Keratinocyte (primary cell): ENCODE measurements at regions not wholly inside any gene's neighbourhood (a gene's known extent, or its start where the extent isn't known, plus 50 kb on each side); places are given as distances from the start of the nearest gene placed in this dataset.

Source experiments
- DNase-seq: peaks from one replicate; pipeline ENCODE4 v3.0.0-alpha.2; 2011; ENCODE audit warnings: low read depth, missing footprints, low spot score
- FAIRE-seq: peaks from 2 replicates; lab custom pipeline; 2011; peaks lifted over from hg19 to GRCh38; lab: Jason Lieb, UNC
- H2AFZ ChIP-seq: 2 replicates; pipeline ENCODE4 v1.6.0; 2012; ENCODE audit warnings: low read length, control low read depth, inconsistent platforms; ENCODE audit not compliant: control insufficient read depth
- H3K27ac ChIP-seq: 2 replicates; pipeline ENCODE4 v1.5.1; 2011; ENCODE audit warnings: low read length; ENCODE audit not compliant: control insufficient read depth, insufficient read depth
- H3K27me3 ChIP-seq: 3 replicates; pipeline ENCODE4 v1.6.0; 2011; ENCODE audit warnings: low read length; ENCODE audit not compliant: control insufficient read depth, insufficient read depth; ENCODE audit errors: extremely low read depth
- H3K36me3 ChIP-seq, 2 experiments: 2 replicates in 1 of 2; 3 replicates in 1 of 2; pipeline ENCODE4 v1.5.1; 2011; ENCODE audit warnings: low read length in 2 of 2, mild to moderate bottlenecking in 1 of 2; ENCODE audit not compliant: control insufficient read depth in 2 of 2, insufficient read depth in 2 of 2; ENCODE audit errors: extremely low read depth in 1 of 2
- H3K4me1 ChIP-seq: 3 replicates; pipeline ENCODE4 v1.5.1; 2011; ENCODE audit warnings: low read length; ENCODE audit not compliant: control insufficient read depth, insufficient read depth; ENCODE audit errors: extremely low read depth
- H3K4me2 ChIP-seq: 3 replicates; pipeline ENCODE4 v1.6.0; 2011; ENCODE audit warnings: low read depth, low read length; ENCODE audit not compliant: control insufficient read depth, insufficient read depth; ENCODE audit errors: extremely low read depth
- H3K4me3 ChIP-seq, 3 experiments: fragments of 200-600 bp in 1 of 3; sonication (generic) in 1 of 3; 2 replicates in 2 of 3; 3 replicates in 1 of 3; pipeline ENCODE4 v1.5.1; 2011 to 2016; ENCODE audit warnings: low read length in 3 of 3, mild to moderate bottlenecking in 3 of 3, control low read depth in 2 of 3, inconsistent platforms in 1 of 3, low read depth in 1 of 3, mixed read lengths in 1 of 3, mixed run types in 1 of 3, moderate library complexity in 1 of 3; ENCODE audit not compliant: control insufficient read depth in 2 of 3, insufficient read depth in 2 of 3; ENCODE audit errors: extremely low read depth in 1 of 3
- H3K79me2 ChIP-seq: 2 replicates; pipeline ENCODE4 v1.6.0; 2012; ENCODE audit warnings: low read length; ENCODE audit not compliant: control insufficient read depth, insufficient read depth
- H3K9ac ChIP-seq: 3 replicates; pipeline ENCODE4 v1.6.0; 2011; ENCODE audit warnings: low read length; ENCODE audit not compliant: control insufficient read depth, insufficient read depth; ENCODE audit errors: extremely low read depth
- H3K9me1 ChIP-seq: 3 replicates; pipeline ENCODE4 v1.6.0; 2011; ENCODE audit warnings: low read length; ENCODE audit not compliant: control insufficient read depth, insufficient read depth; ENCODE audit errors: extremely low read depth
- H3K9me3 ChIP-seq: 2 replicates; pipeline ENCODE4 v1.5.1; 2012; ENCODE audit warnings: low read depth, low read length; ENCODE audit not compliant: control insufficient read depth
- H4K20me1 ChIP-seq: 3 replicates; pipeline ENCODE4 v1.6.0; 2011; ENCODE audit warnings: low read length; ENCODE audit not compliant: control insufficient read depth, insufficient read depth; ENCODE audit errors: extremely low read depth
- CTCF ChIP-seq, 3 experiments: IDR thresholded peaks in 1 of 3; conservative IDR thresholded peaks in 1 of 3; optimal IDR thresholded peaks in 1 of 3; 2 replicates in 2 of 3; 3 replicates in 1 of 3; pipeline versions ENCODE3 to v1.5.1; 2011; ENCODE audit warnings: low read length in 3 of 3, mild to moderate bottlenecking in 3 of 3, moderate library complexity in 2 of 3, control low read depth in 1 of 3, inconsistent platforms in 1 of 3; ENCODE audit not compliant: insufficient read depth in 2 of 3; ENCODE audit errors: extremely low read depth in 1 of 3
- EZH2 ChIP-seq: IDR thresholded peaks from one replicate; pipeline ENCODE4 v1.6.1; 2012; ENCODE audit warnings: inconsistent platforms, mild to moderate bottlenecking, low read length, moderate library complexity
- dilution Hi-C: fragments of 300-500 bp; cut with MboI; formaldehyde crosslinking; loops from one replicate; pipeline ENCODE4 v1.7.0; 2020; ENCODE audit warnings: low sequenced_read_pairs; ENCODE audit not compliant: extremely low pct_ligation_motif_present

DNA sequence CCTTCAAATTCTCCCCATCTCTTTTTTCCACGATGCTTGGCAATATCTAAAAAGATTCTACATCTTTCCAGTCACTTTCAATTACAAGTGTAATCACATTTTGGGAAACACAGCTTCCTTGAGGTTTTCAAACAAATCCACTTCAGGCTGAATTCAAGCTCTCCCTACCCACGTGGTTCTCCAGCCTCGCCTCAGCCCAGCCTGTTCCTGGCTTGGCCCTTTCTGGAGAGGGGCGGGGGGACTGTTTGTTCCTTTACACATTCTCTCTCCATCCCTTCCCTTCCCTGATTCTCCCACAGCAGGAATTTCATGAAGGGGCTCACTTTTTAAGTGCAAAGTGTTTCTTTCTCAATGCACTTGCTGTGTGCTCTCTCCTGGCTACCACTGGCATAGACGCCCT lies 226.3 kb upstream of the SOX11 start:
- Histone ChIP-seq H3K9me3 (peaks cover 4% of the 10 kb centered on the region), H3K27me3 (no peaks in the 10 kb centered on the region), H3K79me2 (no peaks in the 10 kb centered on the region), H3K27ac (no peak overlapping the region), H3K9me1 (no peaks in the 10 kb centered on the region), H2AFZ (no peak overlapping the region), H3K36me3 (no peaks in the 10 kb centered on the region), H4K20me1 (no peaks in the 10 kb centered on the region), H3K4me2 (no peak overlapping the region), H3K4me1 (no peaks in the 10 kb centered on the region), H3K9ac (no peak overlapping the region), H3K4me3 (no peak overlapping the region)
- TF ChIP-seq CTCF (optimal IDR thresholded peaks at IDR 0.05 in 1 of 3, IDR thresholded peaks at IDR 0.05 in 1 of 3, conservative IDR thresholded peaks at IDR 0.05 in 1 of 3; ENCODE audit: extremely low read depth in 1 of 3, insufficient read depth in 2 of 3, low read length in 3 of 3): no peak
- no peak for TF ChIP-seq EZH2
- dilution Hi-C loops: no loop called here
- DNase-seq (no peak), FAIRE-seq (no peak)

- FAIRE-seq: no peak
- Histone ChIP-seq H3K36me3 (no peaks in the 10 kb centered on the region), H3K4me3 (no peak overlapping the region), H3K4me2 (no peak overlapping the region), H3K9me3 (peaks cover 4% of the 10 kb centered on the region), H3K9me1 (no peaks in the 10 kb centered on the region), H3K4me1 (no peaks in the 10 kb centered on the region), H3K79me2 (no peaks in the 10 kb centered on the region), H4K20me1 (no peaks in the 10 kb centered on the region), H2AFZ (no peak overlapping the region), H3K27me3 (no peaks in the 10 kb centered on the region), H3K27ac (no peak overlapping the region), H3K9ac (no peak overlapping the region)
- no peak for DNase-seq
- dilution Hi-C loops: no loop called here
- TF ChIP-seq CTCF (optimal IDR thresholded peaks at IDR 0.05 in 1 of 3, IDR thresholded peaks at IDR 0.05 in 1 of 3, conservative IDR thresholded peaks at IDR 0.05 in 1 of 3; ENCODE audit: extremely low read depth in 1 of 3, insufficient read depth in 2 of 3, low read length in 3 of 3): no peak
- no peak for TF ChIP-seq EZH2
These were observed 224.8 kb upstream of the SOX11 start for GRCh38 chr2:5467178-5467905.
